ENCODE measurements at regions not wholly inside any gene's neighbourhood (a gene's known extent, or its start where the extent isn't known, plus 50 kb on each side); places are given as distances from the start of the nearest gene placed in this dataset.

DNA sequence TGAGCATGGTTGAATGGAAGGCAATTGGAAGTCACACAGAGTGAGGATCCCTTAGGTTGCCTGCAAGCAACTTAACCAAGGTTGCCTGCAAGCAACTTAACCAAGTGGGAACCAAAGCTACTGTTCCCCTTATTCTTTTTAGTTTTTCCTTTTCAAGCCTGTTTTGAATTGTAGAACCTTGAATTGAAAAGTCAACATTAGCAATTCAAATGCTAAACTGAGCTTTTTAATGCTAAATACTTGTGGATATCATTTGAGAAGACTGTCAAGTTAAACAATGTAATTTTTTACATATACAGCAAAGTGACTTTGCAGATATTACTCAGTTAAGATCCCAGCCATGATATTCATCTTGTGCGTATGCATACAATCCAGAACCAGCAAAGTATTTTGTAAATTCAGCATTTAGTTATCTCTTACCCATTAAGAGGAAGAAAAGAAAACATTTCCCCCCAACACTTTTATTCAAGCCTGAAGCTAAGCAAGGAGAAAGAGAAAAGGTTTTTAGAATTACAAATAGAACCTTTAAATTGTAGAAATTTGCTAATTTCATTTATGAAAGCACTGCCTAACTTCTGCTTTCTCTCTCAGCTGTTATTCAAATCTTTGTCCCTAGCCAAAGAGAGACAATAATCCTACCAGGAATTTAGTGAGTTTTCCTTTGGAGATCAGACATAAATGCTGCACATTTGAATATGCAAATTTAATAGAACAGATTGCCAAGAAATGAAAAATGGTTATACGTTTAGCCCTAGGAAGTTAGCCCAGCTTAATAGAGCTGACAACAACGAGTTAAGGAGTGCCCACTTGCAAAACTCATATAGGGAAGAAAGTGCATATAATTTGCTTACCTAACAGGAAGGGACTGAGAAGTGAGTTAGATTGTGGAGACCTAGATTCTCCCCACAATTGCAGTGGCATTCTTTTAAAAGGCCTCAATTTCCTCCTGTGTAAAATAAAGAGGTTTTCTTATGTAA is 643.2 kb upstream of the PIK3C3 start:
- TF ChIP-seq, protein P1, sequence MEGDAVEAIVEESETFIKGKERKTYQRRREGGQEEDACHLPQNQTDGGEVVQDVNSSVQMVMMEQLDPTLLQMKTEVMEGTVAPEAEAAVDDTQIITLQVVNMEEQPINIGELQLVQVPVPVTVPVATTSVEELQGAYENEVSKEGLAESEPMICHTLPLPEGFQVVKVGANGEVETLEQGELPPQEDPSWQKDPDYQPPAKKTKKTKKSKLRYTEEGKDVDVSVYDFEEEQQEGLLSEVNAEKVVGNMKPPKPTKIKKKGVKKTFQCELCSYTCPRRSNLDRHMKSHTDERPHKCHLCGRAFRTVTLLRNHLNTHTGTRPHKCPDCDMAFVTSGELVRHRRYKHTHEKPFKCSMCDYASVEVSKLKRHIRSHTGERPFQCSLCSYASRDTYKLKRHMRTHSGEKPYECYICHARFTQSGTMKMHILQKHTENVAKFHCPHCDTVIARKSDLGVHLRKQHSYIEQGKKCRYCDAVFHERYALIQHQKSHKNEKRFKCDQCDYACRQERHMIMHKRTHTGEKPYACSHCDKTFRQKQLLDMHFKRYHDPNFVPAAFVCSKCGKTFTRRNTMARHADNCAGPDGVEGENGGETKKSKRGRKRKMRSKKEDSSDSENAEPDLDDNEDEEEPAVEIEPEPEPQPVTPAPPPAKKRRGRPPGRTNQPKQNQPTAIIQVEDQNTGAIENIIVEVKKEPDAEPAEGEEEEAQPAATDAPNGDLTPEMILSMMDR (IDR thresholded peaks at IDR 0.05), result no peak
- no peak for TF ChIP-seq POLR2A (IDR thresholded peaks at IDR 0.05)

Data from Peyer's patch (tissue), 4 donors.